Muscle layer of colon (tissue), 2 donors: ENCODE measurements at regions not wholly inside any gene's neighbourhood (a gene's known extent, or its start where the extent isn't known, plus 50 kb on each side); places are given as distances from the start of the nearest gene placed in this dataset.

Source experiments
- H3K27ac ChIP-seq: one replicate; pipeline ENCODE4 v1.7.0; 2013; ENCODE audit warnings: low read depth, mild to moderate bottlenecking, low read length, moderate library complexity
- H3K27me3 ChIP-seq, 2 donors: one replicate each; pipeline ENCODE4 v1.7.0; 2013; ENCODE audit warnings: low read length in 2 of 2, mild to moderate bottlenecking in 2 of 2; ENCODE audit not compliant: insufficient read depth in 2 of 2, control insufficient read depth in 1 of 2
- H3K36me3 ChIP-seq: one replicate; pipeline ENCODE4 v1.7.0; 2013; ENCODE audit warnings: mild to moderate bottlenecking, low read length; ENCODE audit not compliant: insufficient read depth
- H3K4me1 ChIP-seq: one replicate; pipeline ENCODE4 v1.7.0; 2013; ENCODE audit warnings: mild to moderate bottlenecking, low read length; ENCODE audit not compliant: insufficient read depth
- H3K4me3 ChIP-seq, 2 donors: one replicate each; pipeline ENCODE4 v1.7.0; 2013; ENCODE audit warnings: low read length in 2 of 2, low read depth in 1 of 2, mild to moderate bottlenecking in 1 of 2, moderate library complexity in 1 of 2
- H3K9ac ChIP-seq: one replicate; pipeline ENCODE4 v1.7.0; 2013; ENCODE audit warnings: low read length
- H3K9me3 ChIP-seq: one replicate; pipeline ENCODE4 v1.7.0; 2013; ENCODE audit warnings: mild to moderate bottlenecking, low read length
- donor health status: abdominal sarcoma.
- donor health status: Adenocarcinoma of cecum.

DNA sequence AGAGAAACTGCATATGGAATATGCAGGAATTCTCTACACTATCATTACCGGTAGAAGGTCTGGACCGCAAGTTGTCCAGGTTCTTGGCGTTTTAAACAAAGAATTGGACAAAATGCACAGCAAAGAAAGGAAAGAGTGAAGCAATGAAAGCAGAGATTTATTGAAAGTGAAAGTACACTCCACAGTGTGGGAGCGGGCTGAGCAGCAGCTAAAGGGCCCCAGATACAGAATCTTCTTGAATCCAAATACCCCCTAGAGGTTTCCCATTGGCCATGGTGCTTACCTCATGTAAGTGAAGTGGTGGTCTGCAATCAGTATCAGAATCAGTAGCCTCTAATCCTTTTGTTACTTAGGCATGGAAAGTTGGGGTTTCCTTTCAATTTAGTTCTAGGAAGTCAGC lies 178.5 kb upstream of the IRX3 start:
- no peak overlapping the region for H3K27ac ChIP-seq
- no peak overlapping the region for H3K9ac ChIP-seq
- no peaks in the 10 kb centered on the region for H3K9me3 ChIP-seq
- no peaks in the 10 kb centered on the region for H3K36me3 ChIP-seq
- H3K27me3 ChIP-seq: no peaks in the 10 kb centered on the region
- no peaks in the 10 kb centered on the region for H3K4me1 ChIP-seq
- H3K4me3 ChIP-seq: no peak overlapping the region

DNA sequence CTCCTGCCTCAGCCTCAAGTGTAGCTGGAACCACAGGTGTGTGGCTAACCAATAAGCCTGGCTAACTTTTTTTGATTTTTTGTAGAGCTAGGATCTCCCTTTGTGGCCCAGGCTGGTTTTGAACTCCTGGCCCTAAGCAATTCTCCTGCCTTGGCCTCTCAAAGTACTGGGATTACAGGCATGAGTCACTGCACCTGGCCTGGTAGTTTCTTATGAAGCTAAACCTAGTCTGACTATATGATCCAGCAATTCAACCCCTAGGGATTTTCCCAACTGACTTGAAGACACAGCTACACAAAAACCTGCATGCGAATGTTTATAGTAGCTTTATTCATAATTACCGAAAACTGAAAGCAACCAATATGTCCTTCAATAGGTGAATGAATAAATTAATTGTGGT lies 176.2 kb upstream of the IRX3 start:
- Histone ChIP-seq H3K36me3 (no peaks in the 10 kb centered on the region), H3K4me1 (no peaks in the 10 kb centered on the region), H3K27me3 (no peaks in the 10 kb centered on the region), H3K9ac (no peak overlapping the region), H3K9me3 (no peaks in the 10 kb centered on the region), H3K4me3 (no peak overlapping the region), H3K27ac (no peak overlapping the region)

DNA sequence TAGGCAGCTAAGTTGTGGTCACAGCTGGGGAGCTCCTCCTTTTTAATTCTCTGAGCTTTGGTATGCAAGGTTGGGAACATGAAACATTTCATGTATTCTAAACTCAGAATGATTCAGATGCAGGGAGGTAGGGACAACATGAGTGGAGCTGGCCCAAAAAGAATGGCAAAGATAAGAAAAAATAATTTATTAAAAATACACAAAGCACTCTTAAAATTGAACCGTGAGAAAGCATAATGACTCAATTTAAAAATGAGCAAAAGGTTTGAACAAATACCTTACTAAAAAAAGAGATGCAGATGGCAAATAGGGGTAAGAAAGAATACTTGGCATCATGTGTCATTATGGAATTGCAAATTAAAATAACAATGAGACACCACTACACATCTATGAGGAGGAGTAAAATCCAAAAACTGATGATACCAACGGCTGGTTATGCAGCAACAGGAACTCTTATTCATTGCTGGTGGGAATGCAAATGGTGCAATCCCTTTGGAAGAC lies 175.6 kb upstream of the IRX3 start:
- H3K9ac ChIP-seq: no peak overlapping the region
- H3K9me3 ChIP-seq: no peaks in the 10 kb centered on the region
- no peak overlapping the region for H3K27ac ChIP-seq
- H3K27me3 ChIP-seq: no peaks in the 10 kb centered on the region
- H3K4me1 ChIP-seq: no peaks in the 10 kb centered on the region
- no peak overlapping the region for H3K4me3 ChIP-seq
- no peaks in the 10 kb centered on the region for H3K36me3 ChIP-seq

- Histone ChIP-seq H3K4me1 (peaks cover 3% of the 10 kb centered on the region), H3K27me3 (peaks cover 0 to 5% of the 10 kb centered on the region in 2 donors), H3K36me3 (no peaks in the 10 kb centered on the region), H3K4me3 (no peak overlapping the region), H3K9me3 (no peaks in the 10 kb centered on the region), H3K27ac (no peak overlapping the region), H3K9ac (no peak overlapping the region)
Observed at GRCh38 chr16:54460263-54460860, 173.8 kb upstream of the IRX3 start.

DNA sequence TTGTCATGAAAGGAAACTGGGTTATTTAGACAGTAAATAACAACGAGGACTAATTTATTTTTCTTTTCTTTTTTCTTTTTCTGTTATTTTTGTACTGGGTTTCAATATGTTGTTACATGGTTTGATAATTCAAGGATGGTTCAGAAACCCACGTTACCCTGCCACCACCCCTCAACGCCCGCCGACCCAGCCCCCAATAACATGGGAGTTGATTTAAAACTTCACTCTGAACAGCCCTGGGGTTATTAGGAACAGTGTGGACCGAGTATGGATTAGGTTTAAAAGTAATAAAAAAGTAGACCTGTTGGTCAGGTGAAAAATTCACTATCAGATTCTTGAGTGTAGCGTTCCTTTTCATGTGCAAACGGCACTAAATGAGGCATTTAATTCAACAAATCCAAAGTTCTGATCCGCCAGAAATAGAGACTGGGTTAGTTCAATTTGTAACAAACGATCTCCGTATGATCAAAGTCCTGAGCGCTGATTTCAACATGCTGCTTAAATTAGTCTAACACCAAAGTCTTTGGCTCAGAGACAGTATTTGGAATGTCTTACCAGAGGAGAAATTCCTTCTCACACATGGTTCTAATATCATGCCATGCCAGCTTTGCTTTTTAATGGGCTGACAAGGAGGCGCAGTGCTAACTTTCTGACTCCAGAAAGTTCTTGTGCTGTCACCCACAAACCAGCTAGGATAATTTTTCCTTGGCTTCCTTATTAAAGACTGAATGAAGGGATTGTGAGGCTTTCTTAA lies 173.1 kb upstream of the IRX3 start:
- Histone ChIP-seq H3K4me3 (no peak overlapping the region), H3K9ac (no peak overlapping the region), H3K4me1 (peaks cover 10% of the 10 kb centered on the region), H3K9me3 (no peaks in the 10 kb centered on the region), H3K36me3 (no peaks in the 10 kb centered on the region), H3K27me3 (peaks cover 0 to 5% of the 10 kb centered on the region in 2 donors), H3K27ac (no peak overlapping the region)

- Histone ChIP-seq H3K36me3 (no peaks in the 10 kb centered on the region), H3K27ac (no peak overlapping the region), H3K27me3 (peaks cover 0 to 5% of the 10 kb centered on the region in 2 donors), H3K9me3 (no peaks in the 10 kb centered on the region), H3K4me1 (peaks cover 10% of the 10 kb centered on the region), H3K9ac (no peak overlapping the region), H3K4me3 (no peak overlapping the region)
Observed at GRCh38 chr16:54458923-54459322, 172.3 kb upstream of the IRX3 start.

- H3K4me3 ChIP-seq: no peak overlapping the region
- no peak overlapping the region for H3K27ac ChIP-seq
- H3K9ac ChIP-seq: no peak overlapping the region
- no peaks in the 10 kb centered on the region for H3K9me3 ChIP-seq
- H3K36me3 ChIP-seq: no peaks in the 10 kb centered on the region
- H3K27me3 ChIP-seq: peaks cover 0 to 5% of the 10 kb centered on the region in 2 donors
- peaks cover 10% of the 10 kb centered on the region for H3K4me1 ChIP-seq
Observed at GRCh38 chr16:54456291-54456690, 169.7 kb upstream of the IRX3 start.

- Histone ChIP-seq H3K9me3 (no peaks in the 10 kb centered on the region), H3K27ac (no peak overlapping the region), H3K4me1 (peaks cover 10% of the 10 kb centered on the region), H3K27me3 (peaks cover 0 to 5% of the 10 kb centered on the region in 2 donors), H3K9ac (no peak overlapping the region), H3K4me3 (no peak overlapping the region), H3K36me3 (no peaks in the 10 kb centered on the region)
Observed at GRCh38 chr16:54455030-54455725, 168.6 kb upstream of the IRX3 start.

- Histone ChIP-seq H3K9ac (no peak overlapping the region), H3K4me3 (no peak overlapping the region), H3K27me3 (peaks cover 0 to 5% of the 10 kb centered on the region in 2 donors), H3K27ac (no peak overlapping the region), H3K4me1 (peaks cover 10% of the 10 kb centered on the region), H3K9me3 (no peaks in the 10 kb centered on the region), H3K36me3 (no peaks in the 10 kb centered on the region)
Observed at GRCh38 chr16:54454616-54455015, 168.0 kb upstream of the IRX3 start.

DNA sequence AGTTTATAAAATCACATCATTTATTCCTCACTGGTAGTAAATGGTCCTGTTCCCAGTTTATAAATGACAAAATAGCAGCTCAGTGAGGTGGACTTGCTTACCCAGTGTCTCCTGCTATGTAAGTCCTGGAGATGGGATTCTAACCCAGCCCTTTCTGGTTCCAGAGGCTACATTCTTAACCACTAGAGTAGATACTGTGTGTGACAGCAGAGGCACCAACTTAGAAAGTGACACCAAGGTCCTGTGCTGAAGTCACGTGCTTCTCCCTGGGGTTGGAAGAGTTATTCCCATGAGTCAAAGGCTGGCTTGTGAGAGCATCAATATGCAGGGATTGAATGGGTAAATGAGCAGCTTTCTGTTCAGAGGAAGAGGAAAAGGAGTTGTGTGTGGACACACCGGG lies 167.3 kb upstream of the IRX3 start:
- H3K27ac ChIP-seq: no peak overlapping the region
- H3K4me1 ChIP-seq: peaks cover 10% of the 10 kb centered on the region
- no peak overlapping the region for H3K4me3 ChIP-seq
- H3K27me3 ChIP-seq: peaks cover 0 to 5% of the 10 kb centered on the region in 2 donors
- H3K36me3 ChIP-seq: no peaks in the 10 kb centered on the region
- H3K9ac ChIP-seq: no peak overlapping the region
- no peaks in the 10 kb centered on the region for H3K9me3 ChIP-seq

DNA sequence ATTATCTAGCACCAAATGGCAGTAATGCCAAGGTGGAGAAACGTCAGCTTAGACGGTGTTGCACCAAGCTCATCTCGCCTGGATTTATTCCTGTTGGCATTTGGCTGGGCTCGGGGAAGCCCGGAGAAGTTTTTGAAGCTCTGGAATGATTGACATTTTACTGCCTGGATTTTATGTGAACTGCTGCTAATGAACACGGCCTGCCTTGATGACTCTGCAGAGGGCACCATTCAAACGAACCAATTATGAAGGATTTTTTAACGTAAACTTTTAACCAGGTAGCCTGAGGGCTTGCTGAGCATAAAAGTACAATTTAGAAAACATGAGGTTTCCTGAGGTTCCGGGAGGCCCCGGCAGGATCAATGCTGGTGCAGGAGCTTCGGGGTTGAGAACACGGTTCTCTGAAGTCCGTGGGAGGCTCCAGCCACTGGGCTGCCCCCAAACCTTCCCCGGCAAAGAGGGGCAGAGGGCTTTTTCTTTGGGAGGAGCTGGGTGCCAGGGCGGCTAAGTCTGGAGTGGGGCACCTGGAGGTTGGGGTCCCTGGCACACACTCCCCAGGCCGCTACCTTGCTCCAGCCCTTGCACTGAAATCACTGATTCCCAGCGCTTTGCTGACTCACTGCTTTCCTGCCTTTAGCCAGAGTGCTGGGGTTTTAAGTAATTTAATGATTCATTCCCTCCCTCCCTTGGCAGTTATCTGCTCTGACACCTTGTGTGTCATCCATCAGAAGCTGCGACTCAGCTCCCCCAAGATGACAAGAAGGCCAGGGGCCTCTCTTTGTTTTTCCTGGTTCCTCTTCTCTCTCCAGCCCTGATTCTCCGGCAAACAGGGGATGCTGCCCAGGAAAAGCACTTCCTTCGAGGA lies 161.2 kb upstream of the IRX3 start:
- H3K4me1 ChIP-seq: no peaks in the 10 kb centered on the region
- H3K9me3 ChIP-seq: no peaks in the 10 kb centered on the region
- H3K9ac ChIP-seq: no peak overlapping the region
- H3K27me3 ChIP-seq: no peaks in the 10 kb centered on the region
- H3K27ac ChIP-seq: no peak overlapping the region
- no peak overlapping the region for H3K4me3 ChIP-seq
- no peaks in the 10 kb centered on the region for H3K36me3 ChIP-seq
